ENCODE measurements at regions not wholly inside any gene's neighbourhood (a gene's known extent, or its start where the extent isn't known, plus 50 kb on each side); places are given as distances from the start of the nearest gene placed in this dataset.
"Not testable (repeated sequence)": the region's sequence is repeated elsewhere in the genome, so short reads cannot be mapped to it uniquely, and the experiment has no call there.

DNA sequence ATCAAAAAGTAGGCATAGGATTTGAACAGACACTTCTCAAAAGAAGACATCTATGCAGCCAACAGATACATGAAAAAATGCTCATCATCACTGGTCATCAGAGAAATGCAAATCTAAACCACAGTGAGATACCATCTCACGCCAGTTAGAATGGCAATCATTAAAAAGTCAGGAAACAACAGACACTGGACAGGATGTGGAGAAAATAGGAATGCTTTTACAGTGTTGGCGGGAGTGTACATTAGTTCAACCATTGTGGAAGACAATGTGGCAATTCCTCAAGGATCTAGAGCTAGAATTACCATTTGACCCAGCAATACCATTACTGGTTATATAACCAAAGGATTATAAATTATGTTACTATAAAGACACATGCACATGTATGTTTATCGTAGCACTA lies 424.0 kb downstream of the SATB2 start:
- TF ChIP-seq ZNF274 (IDR thresholded peaks at IDR 0.05; ENCODE audit: low read depth, low read length); YY1 (IDR thresholded peaks at IDR 0.05; ENCODE audit: insufficient read depth, insufficient read length): not testable (repeated sequence)
